22Rv1 (cell line): ENCODE measurements at regions not wholly inside any gene's neighbourhood (a gene's known extent, or its start where the extent isn't known, plus 50 kb on each side); places are given as distances from the start of the nearest gene placed in this dataset.

ENCODE experiments used
- CTCF ChIP-seq: fragments of 450-650 bp; IDR thresholded peaks from 2 replicates; pipeline ENCODE4 v1.5.1; 2017; ENCODE audit warnings: mild to moderate bottlenecking
- ZFX ChIP-seq: fragments of 450-650 bp; IDR thresholded peaks from 2 replicates; pipeline ENCODE4 v1.6.1; 2017; ENCODE audit warnings: antibody characterized with exemption, borderline replicate concordance

GRCh38 chr10:131437556-131438475 is 126.3 kb upstream of the TCERG1L start:
- TF ChIP-seq CTCF (no peak), ZFX (no peak)
